HG03108 (cell line): ENCODE measurements at regions not wholly inside any gene's neighbourhood (a gene's known extent, or its start where the extent isn't known, plus 50 kb on each side); places are given as distances from the start of the nearest gene placed in this dataset.

Source experiments
- ATAC-seq: cut with Tn5 transposase; IDR thresholded peaks from one replicate; pipeline ENCODE4 v1.9.1; 2021; ENCODE audit warnings: moderate library complexity; ENCODE audit not compliant: unreplicated experiment

- ATAC-seq = no peak
Observed at GRCh38 chr7:91323626-91324158, 59.5 kb downstream of the FZD1 start.

GRCh38 chr7:91324663-91325062 lies 60.4 kb downstream of the FZD1 start:
- ATAC-seq = no peak

- no peak for ATAC-seq
Observed at GRCh38 chr7:91325726-91326125, 61.5 kb downstream of the FZD1 start.

GRCh38 chr7:91326516-91327199 lies 62.4 kb downstream of the FZD1 start:
- ATAC-seq = no peak

GRCh38 chr7:91327346-91327745 lies 63.1 kb downstream of the FZD1 start:
- no peak for ATAC-seq

- no peak for ATAC-seq
Observed at GRCh38 chr7:91329571-91329970, 65.3 kb downstream of the FZD1 start.

GRCh38 chr7:91330191-91330808 lies 66.1 kb downstream of the FZD1 start:
- ATAC-seq = no peak

- ATAC-seq = no peak
Observed at GRCh38 chr7:91330866-91331265, 66.6 kb downstream of the FZD1 start.

GRCh38 chr7:91336106-91336505 lies 71.9 kb downstream of the FZD1 start:
- ATAC-seq = no peak

GRCh38 chr7:91338226-91339020 lies 74.2 kb downstream of the FZD1 start:
- no peak for ATAC-seq

- no peak for ATAC-seq
Observed at GRCh38 chr7:91342346-91342745, 78.1 kb downstream of the FZD1 start.

GRCh38 chr7:91343420-91343960 lies 79.3 kb downstream of the FZD1 start:
- ATAC-seq = no peak

GRCh38 chr7:91343996-91344629 lies 79.9 kb downstream of the FZD1 start:
- ATAC-seq = no peak

GRCh38 chr7:91344911-91345310 lies 80.7 kb downstream of the FZD1 start:
- peak; percentile 55 for ATAC-seq

GRCh38 chr7:91345449-91345848 lies 81.2 kb downstream of the FZD1 start:
- ATAC-seq = peak; percentile 56

- ATAC-seq = no peak
Observed at GRCh38 chr7:91346426-91346825, 82.2 kb downstream of the FZD1 start.

GRCh38 chr7:91347290-91347689 lies 83.1 kb downstream of the FZD1 start:
- ATAC-seq = no peak

GRCh38 chr7:91348711-91349110 lies 84.5 kb downstream of the FZD1 start:
- no peak for ATAC-seq

GRCh38 chr7:91351374-91351773 lies 87.1 kb downstream of the FZD1 start:
- no peak for ATAC-seq

GRCh38 chr7:91352091-91352490 lies 87.9 kb downstream of the FZD1 start:
- ATAC-seq = no peak

GRCh38 chr7:91353848-91354247 lies 89.6 kb downstream of the FZD1 start:
- ATAC-seq = no peak
